B cell (primary cell): ENCODE measurements at regions not wholly inside any gene's neighbourhood (a gene's known extent, or its start where the extent isn't known, plus 50 kb on each side); places are given as distances from the start of the nearest gene placed in this dataset.

Experiments
- ATAC-seq: fragments of 200-7000 bp; cut with Tn5 transposase; one replicate; pipeline ENCODE4 v1.10.0; 2021; ENCODE audit warnings: low read depth, mild to moderate bottlenecking, moderate number of reproducible peaks, moderate library complexity
- CTCF ChIA-PET: fragments of 350-600 bp; sonication (Branson Sonifier 250); formaldehyde crosslinking; loops from one replicate; lab custom pipeline; 2021; ENCODE audit warnings: antibody characterized with exemption, inconsistent platforms; lab: Charles Lee
- POLR2A ChIA-PET: fragments of 350-600 bp; sonication (Branson Sonifier 250); formaldehyde crosslinking; loops from one replicate; lab custom pipeline; 2021; ENCODE audit warnings: antibody characterized with exemption; lab: Charles Lee
- DNase-seq: peaks from one replicate; pipeline ENCODE4 v3.0.0; 2013
- H2AFZ ChIP-seq: 2 replicates; pipeline ENCODE4 v1.6.1; 2012; ENCODE audit warnings: mild to moderate bottlenecking, low read depth, low read length; ENCODE audit not compliant: insufficient read depth, poor library complexity, severe bottlenecking
- H3K27ac ChIP-seq, 2 donors: 1 replicate in 1 of 2; 2 replicates in 1 of 2; pipeline ENCODE4 v1.5.1; 2012 to 2013; ENCODE audit warnings: low read length in 2 of 2, mild to moderate bottlenecking in 2 of 2, moderate library complexity in 1 of 2
- H3K27me3 ChIP-seq, 4 experiments: fragments of 200-600 bp in 1 of 4; sonication (generic) in 1 of 4; replicated peaks in 1 of 4; 1 replicate in 2 of 4; 2 replicates in 2 of 4; pipeline versions ENCODE4 v1.6.1 to v1.7.0; 2013 to 2016; ENCODE audit warnings: low read length in 3 of 4, mild to moderate bottlenecking in 2 of 4, mixed read lengths in 1 of 4, moderate library complexity in 1 of 4; ENCODE audit not compliant: insufficient read depth in 4 of 4, control insufficient read depth in 3 of 4; ENCODE audit errors: control extremely low read depth in 1 of 4
- H3K36me3 ChIP-seq, 2 experiments: replicated peaks in 1 of 2; 1 replicate in 1 of 2; 2 replicates in 1 of 2; pipeline versions ENCODE4 v1.6.1 to v1.7.1; 2013; ENCODE audit warnings: low read length in 1 of 2; ENCODE audit not compliant: insufficient read depth in 2 of 2, control insufficient read depth in 1 of 2; ENCODE audit errors: control extremely low read depth in 1 of 2, extremely low read depth in 1 of 2
- H3K4me1 ChIP-seq, 2 donors: fragments of 200-600 bp in 1 of 2; sonication (generic) in 1 of 2; 1 replicate in 1 of 2; 2 replicates in 1 of 2; pipeline versions ENCODE4 v1.5.1 to v1.6.1; 2013 to 2017; ENCODE audit warnings: low read length in 2 of 2; ENCODE audit not compliant: control insufficient read depth in 2 of 2, insufficient read depth in 2 of 2
- H3K4me2 ChIP-seq: replicated peaks from 2 replicates; pipeline ENCODE3; 2012; ENCODE audit warnings: mild to moderate bottlenecking, low read depth, low read length; ENCODE audit not compliant: poor library complexity, severe bottlenecking
- H3K4me3 ChIP-seq, 5 experiments: fragments of 200-600 bp in 1 of 5; sonication (generic) in 1 of 5; 1 replicate in 3 of 5; 2 replicates in 2 of 5; pipeline versions ENCODE4 v1.5.1 to v1.7.0; 2011 to 2016; ENCODE audit warnings: low read length in 4 of 5, mild to moderate bottlenecking in 4 of 5, low read depth in 2 of 5, control low read depth in 1 of 5, moderate library complexity in 1 of 5; ENCODE audit not compliant: insufficient read depth in 1 of 5; ENCODE audit errors: control extremely low read depth in 1 of 5, extremely low read depth in 1 of 5
- H3K79me2 ChIP-seq: fragments of 200-600 bp; sonication (generic); one replicate; pipeline ENCODE4 v1.6.0; 2016; ENCODE audit warnings: low read length; ENCODE audit not compliant: control insufficient read depth, insufficient read depth
- H3K9ac ChIP-seq: fragments of 200-600 bp; sonication (generic); 2 replicates; pipeline ENCODE4 v1.6.1; 2017; ENCODE audit warnings: mild to moderate bottlenecking, low read length, moderate library complexity
- H3K9me3 ChIP-seq, 3 donors: one replicate each; pipeline versions ENCODE4 v1.6.1 to v1.7.1; 2013; ENCODE audit warnings: low read length in 2 of 3; ENCODE audit not compliant: control insufficient read depth in 2 of 3, insufficient read depth in 1 of 3; ENCODE audit errors: control extremely low read depth in 1 of 3
- H4K20me1 ChIP-seq: 2 replicates; pipeline ENCODE4 v1.6.0; 2012; ENCODE audit warnings: mild to moderate bottlenecking, low read length; ENCODE audit not compliant: insufficient read depth, control insufficient read depth, poor library complexity, severe bottlenecking
- H3K27ac Mint-ChIP-seq: one replicate; pipeline ENCODE4 v1.8.0; 2021; ENCODE audit warnings: mixed read lengths
- H3K27me3 Mint-ChIP-seq: one replicate; pipeline ENCODE4 v1.8.0; 2021; ENCODE audit warnings: mixed read lengths
- H3K4me1 Mint-ChIP-seq: one replicate; pipeline ENCODE4 v1.8.0; 2021; ENCODE audit warnings: mixed read lengths
- H3K4me3 Mint-ChIP-seq: one replicate; pipeline ENCODE4 v1.8.0; 2021; ENCODE audit warnings: mixed read lengths
- H3K9me3 Mint-ChIP-seq: one replicate; pipeline ENCODE4 v1.8.0; 2022; ENCODE audit warnings: mixed read lengths; ENCODE audit not compliant: insufficient read depth
- EZH2 ChIP-seq: IDR thresholded peaks from 2 replicates; pipeline ENCODE4 v1.6.1; 2012; ENCODE audit warnings: borderline replicate concordance, low read depth, mild to moderate bottlenecking, moderate library complexity, low read length; ENCODE audit not compliant: insufficient read depth, poor library complexity, severe bottlenecking
- WGBS: methylation state at CpG from one replicate; pipeline ENCODE4 v1.1.5; 2013; ENCODE audit warnings: missing lambda C conversion rate; ENCODE audit not compliant: insufficient coverage; 5-methylcytosine and 5-hydroxymethylcytosine counted together
- intact Hi-C: fragments of 100-400 bp; cut with micrococcal nuclease; formaldehyde crosslinking; loops from one replicate; pipeline ENCODE4 v1.10.0; 2022
- TF ChIP-seq, protein P1 (sequence below): fragments of 200-600 bp; IDR thresholded peaks from one replicate; pipeline ENCODE4 v1.8.0; 2022; ENCODE audit warnings: antibody characterized with exemption, mild to moderate bottlenecking

DNA sequence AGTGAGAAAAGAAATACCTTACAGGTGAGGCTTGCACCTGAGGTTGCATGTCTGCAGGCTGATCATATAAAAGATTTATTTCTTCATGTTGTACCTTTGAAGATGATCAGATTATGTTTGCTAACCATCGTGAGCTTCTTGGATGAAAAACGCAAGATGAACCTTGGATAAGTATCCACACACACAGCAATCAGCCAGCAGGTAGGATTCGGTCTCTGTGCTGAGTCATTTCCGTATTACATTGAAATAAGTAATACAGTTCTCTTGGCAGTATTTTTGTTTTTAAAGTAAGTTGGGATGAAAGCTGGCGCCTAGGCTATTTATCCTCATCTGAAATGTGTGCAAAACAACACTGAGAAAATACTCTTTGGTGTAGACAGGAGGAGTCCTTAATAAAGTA lies 109.0 kb upstream of the PRKCQ start:
- no peak overlapping the region for H3K27ac Mint-ChIP-seq
- Histone ChIP-seq H3K27me3 (no peaks in the 10 kb centered on the region), H3K9ac (no peak overlapping the region), H3K4me1 (no peaks in the 10 kb centered on the region), H3K79me2 (no peaks in the 10 kb centered on the region), H3K27ac (no peak overlapping the region), H3K36me3 (no peaks in the 10 kb centered on the region), H2AFZ (no peak overlapping the region), H3K9me3 (no peaks in the 10 kb centered on the region), H3K4me3 (no peak overlapping the region), H4K20me1 (no peaks in the 10 kb centered on the region), H3K4me2 (no peak overlapping the region)
- peaks cover 33% of the 10 kb centered on the region for H3K27me3 Mint-ChIP-seq
- 67% methylated on average over 1 of the region's 5 CpGs for WGBS
- ChIA-PET POLR2A (no interaction called here), CTCF (no interaction called here)
- no peaks in the 10 kb centered on the region for H3K4me1 Mint-ChIP-seq
- TF ChIP-seq, protein P1, sequence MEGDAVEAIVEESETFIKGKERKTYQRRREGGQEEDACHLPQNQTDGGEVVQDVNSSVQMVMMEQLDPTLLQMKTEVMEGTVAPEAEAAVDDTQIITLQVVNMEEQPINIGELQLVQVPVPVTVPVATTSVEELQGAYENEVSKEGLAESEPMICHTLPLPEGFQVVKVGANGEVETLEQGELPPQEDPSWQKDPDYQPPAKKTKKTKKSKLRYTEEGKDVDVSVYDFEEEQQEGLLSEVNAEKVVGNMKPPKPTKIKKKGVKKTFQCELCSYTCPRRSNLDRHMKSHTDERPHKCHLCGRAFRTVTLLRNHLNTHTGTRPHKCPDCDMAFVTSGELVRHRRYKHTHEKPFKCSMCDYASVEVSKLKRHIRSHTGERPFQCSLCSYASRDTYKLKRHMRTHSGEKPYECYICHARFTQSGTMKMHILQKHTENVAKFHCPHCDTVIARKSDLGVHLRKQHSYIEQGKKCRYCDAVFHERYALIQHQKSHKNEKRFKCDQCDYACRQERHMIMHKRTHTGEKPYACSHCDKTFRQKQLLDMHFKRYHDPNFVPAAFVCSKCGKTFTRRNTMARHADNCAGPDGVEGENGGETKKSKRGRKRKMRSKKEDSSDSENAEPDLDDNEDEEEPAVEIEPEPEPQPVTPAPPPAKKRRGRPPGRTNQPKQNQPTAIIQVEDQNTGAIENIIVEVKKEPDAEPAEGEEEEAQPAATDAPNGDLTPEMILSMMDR: no peak
- TF ChIP-seq EZH2: no peak
- ATAC-seq: no peak
- intact Hi-C loops: no loop called here
- H3K4me3 Mint-ChIP-seq: no peak overlapping the region
- H3K9me3 Mint-ChIP-seq: no peaks in the 10 kb centered on the region
- DNase-seq: no peak

DNA sequence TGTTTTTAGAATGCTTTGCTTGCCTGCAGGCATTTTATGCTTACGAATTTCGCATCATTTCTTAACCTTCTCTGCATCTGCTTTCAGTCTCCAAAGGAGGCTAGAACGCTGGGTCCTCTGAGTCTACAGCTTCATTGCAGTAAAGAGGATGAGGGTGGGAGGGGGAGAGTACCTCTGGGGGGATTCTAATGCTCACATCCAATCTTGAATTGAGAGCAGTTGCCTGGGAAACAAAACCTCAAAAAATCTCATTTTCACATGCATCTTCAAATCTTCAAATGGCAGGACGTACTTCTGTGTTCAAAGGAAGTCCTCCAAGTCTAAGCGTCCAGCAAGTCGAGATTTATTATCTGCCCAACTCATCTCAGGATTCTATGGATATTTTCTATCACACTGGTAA lies 100.7 kb upstream of the PRKCQ start:
- Histone ChIP-seq H3K4me3 (no peak overlapping the region), H3K4me1 (no peaks in the 10 kb centered on the region), H2AFZ (no peak overlapping the region), H3K4me2 (no peak overlapping the region), H3K9me3 (no peaks in the 10 kb centered on the region), H3K27me3 (peaks cover 0 to 8% (median 0%) of the 10 kb centered on the region in 4 experiments), H3K27ac (no peak overlapping the region), H3K9ac (no peak overlapping the region), H4K20me1 (no peaks in the 10 kb centered on the region), H3K79me2 (no peaks in the 10 kb centered on the region), H3K36me3 (no peaks in the 10 kb centered on the region)
- Mint-ChIP-seq H3K4me1 (no peaks in the 10 kb centered on the region), H3K9me3 (no peaks in the 10 kb centered on the region), H3K27ac (no peak overlapping the region), H3K27me3 (peaks cover 29% of the 10 kb centered on the region), H3K4me3 (no peak overlapping the region)
- CTCF ChIA-PET: interaction anchor here (1.5 to 2.9 kb wide), 2 partner anchors 10 to 594 kb away, joined by 3 to 15 read pairs; no protein-coding TSS in a partner anchor
- intact Hi-C loops: no loop called here
- POLR2A ChIA-PET: no interaction called here
- DNase-seq: no peak
- ATAC-seq: no peak
- WGBS: 100% methylated on average over 1 of the region's 6 CpGs
- no peak for TF ChIP-seq EZH2
- TF ChIP-seq, protein P1: no peak
